Lung (tissue), 11 donors: ENCODE measurements at regions not wholly inside any gene's neighbourhood (a gene's known extent, or its start where the extent isn't known, plus 50 kb on each side); places are given as distances from the start of the nearest gene placed in this dataset.
A peak's percentile ranks its signal among the peaks of the same experiment; 100 is the strongest.

Experiments used
- ATAC-seq: fragments of 200-7000 bp; cut with Tn5 transposase; one replicate; pipeline ENCODE4 v1.9.1; 2020; ENCODE audit warnings: moderate number of reproducible peaks; ENCODE audit not compliant: insufficient read depth, low FRiP score
- DNase-seq, 3 donors: peaks; one replicate each; pipeline ENCODE4 v3.0.0-alpha.2; 2013 to 2017
- H3K27ac ChIP-seq, 2 donors: one replicate each; pipeline ENCODE4 v1.5.1; 2013; ENCODE audit warnings: mild to moderate bottlenecking in 2 of 2, moderate library complexity in 2 of 2, control low read depth in 1 of 2, inconsistent platforms in 1 of 2, low read depth in 1 of 2, low read length in 1 of 2
- H3K27me3 ChIP-seq, 3 donors: one replicate each; pipeline ENCODE4 v1.5.1; 2013; ENCODE audit warnings: low read length in 2 of 3; ENCODE audit not compliant: control insufficient read depth in 3 of 3, insufficient read depth in 3 of 3
- H3K36me3 ChIP-seq, 4 donors: one replicate each; pipeline ENCODE4 v1.5.1; 2013; ENCODE audit warnings: low read length in 4 of 4, mild to moderate bottlenecking in 1 of 4, moderate library complexity in 1 of 4; ENCODE audit not compliant: control insufficient read depth in 4 of 4, insufficient read depth in 4 of 4
- H3K4me1 ChIP-seq, 5 donors: one replicate each; pipeline ENCODE4 v1.5.1; 2013; ENCODE audit warnings: low read length in 5 of 5, mild to moderate bottlenecking in 2 of 5, moderate library complexity in 1 of 5; ENCODE audit not compliant: control insufficient read depth in 5 of 5, insufficient read depth in 5 of 5
- H3K4me3 ChIP-seq: one replicate; pipeline ENCODE4 v1.5.1; 2013; ENCODE audit warnings: mild to moderate bottlenecking, control low read depth, moderate library complexity
- H3K9ac ChIP-seq, 2 donors: one replicate each; pipeline ENCODE4 v1.5.1; 2013; ENCODE audit warnings: low read length in 2 of 2, control low read depth in 1 of 2; ENCODE audit not compliant: insufficient read depth in 1 of 2
- H3K9me3 ChIP-seq, 4 donors: one replicate each; pipeline ENCODE4 v1.5.1; 2013; ENCODE audit warnings: low read length in 3 of 4, mild to moderate bottlenecking in 1 of 4, moderate library complexity in 1 of 4; ENCODE audit not compliant: control insufficient read depth in 4 of 4, insufficient read depth in 3 of 4
- WGBS, 2 donors: extraction: QIAGEN DNeasy Blood & Tissue Kit; methylation state at CpG; one replicate each; pipeline ENCODE4 v1.1.7; 2013; 5-methylcytosine and 5-hydroxymethylcytosine counted together
- TF ChIP-seq, protein P1 (sequence below): IDR thresholded peaks from 2 replicates; pipeline ENCODE4 v1.5.1; 2012; ENCODE audit warnings: mild to moderate bottlenecking; ENCODE audit errors: control extremely low read depth, extremely low read depth
- donor health status: control.
- donor health status: control.
- donor health status: Bipolar disorder and iron deficiency.
- donor health status: healthy.
- donor health status: DM: yes; HTN: yes; CAD: no.

DNA sequence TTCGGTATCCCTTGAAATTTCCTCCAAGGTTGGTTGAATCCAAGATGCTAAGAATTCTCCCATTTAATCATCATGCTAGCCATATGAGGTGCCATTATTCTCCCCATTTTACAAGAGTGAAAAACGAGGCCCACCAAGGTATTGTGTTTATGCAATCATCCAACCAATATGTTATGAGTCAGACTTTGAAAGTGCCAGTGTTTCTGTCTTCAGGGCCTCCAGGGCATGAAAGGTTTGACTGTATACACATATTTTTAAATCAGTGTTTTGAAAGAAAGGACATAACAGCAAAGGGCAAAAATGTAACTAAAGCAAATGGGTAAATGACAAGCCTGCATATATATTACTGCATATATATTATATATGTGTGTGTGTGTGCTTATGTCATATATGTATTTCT, 541.2 kb upstream of the SMIM31 start:
- H3K27me3 ChIP-seq, result no peaks in the 10 kb centered on the region
- ATAC-seq (no peak), DNase-seq (no peak)
- no peaks in the 10 kb centered on the region for H3K9me3 ChIP-seq
- H3K4me3 ChIP-seq, result no peak overlapping the region
- no peak overlapping the region for H3K9ac ChIP-seq
- H3K4me1 ChIP-seq, result no peaks in the 10 kb centered on the region
- 60 to 74% methylated on average over 2 of the region's 2 CpGs for WGBS, 2 donors
- TF ChIP-seq, protein P1, sequence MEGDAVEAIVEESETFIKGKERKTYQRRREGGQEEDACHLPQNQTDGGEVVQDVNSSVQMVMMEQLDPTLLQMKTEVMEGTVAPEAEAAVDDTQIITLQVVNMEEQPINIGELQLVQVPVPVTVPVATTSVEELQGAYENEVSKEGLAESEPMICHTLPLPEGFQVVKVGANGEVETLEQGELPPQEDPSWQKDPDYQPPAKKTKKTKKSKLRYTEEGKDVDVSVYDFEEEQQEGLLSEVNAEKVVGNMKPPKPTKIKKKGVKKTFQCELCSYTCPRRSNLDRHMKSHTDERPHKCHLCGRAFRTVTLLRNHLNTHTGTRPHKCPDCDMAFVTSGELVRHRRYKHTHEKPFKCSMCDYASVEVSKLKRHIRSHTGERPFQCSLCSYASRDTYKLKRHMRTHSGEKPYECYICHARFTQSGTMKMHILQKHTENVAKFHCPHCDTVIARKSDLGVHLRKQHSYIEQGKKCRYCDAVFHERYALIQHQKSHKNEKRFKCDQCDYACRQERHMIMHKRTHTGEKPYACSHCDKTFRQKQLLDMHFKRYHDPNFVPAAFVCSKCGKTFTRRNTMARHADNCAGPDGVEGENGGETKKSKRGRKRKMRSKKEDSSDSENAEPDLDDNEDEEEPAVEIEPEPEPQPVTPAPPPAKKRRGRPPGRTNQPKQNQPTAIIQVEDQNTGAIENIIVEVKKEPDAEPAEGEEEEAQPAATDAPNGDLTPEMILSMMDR, result no peak
- no peak overlapping the region for H3K27ac ChIP-seq
- no peaks in the 10 kb centered on the region for H3K36me3 ChIP-seq

DNA sequence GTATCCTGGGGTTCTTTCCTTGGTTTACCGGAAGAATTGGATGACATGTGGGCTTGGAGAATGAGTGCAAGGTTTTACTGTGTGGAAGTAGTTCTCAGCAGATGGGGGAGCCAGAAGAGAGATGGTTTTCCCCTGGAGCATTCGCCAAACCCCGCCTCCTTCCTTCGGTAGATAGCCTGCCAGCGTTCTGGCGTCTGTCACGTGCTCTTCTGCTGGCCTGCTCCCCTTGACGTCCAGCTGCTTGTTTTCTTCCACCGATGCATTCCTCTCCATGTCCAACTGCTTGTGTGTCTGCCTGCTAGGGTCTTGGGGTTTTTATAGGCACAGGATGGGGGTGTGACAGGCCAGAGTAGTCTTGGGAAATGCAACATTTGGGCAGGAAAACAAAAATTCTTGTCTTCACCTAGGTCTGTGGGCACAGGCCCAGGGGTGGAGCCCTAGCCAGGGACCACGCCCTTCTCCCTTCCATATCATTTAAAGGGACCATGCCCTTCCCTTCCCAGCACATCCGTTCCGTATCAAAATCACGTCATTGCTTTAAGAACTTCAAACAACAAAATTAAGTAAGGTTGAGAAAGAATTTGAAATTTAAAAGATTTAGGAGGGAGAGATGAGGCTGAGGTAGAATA, 538.7 kb upstream of the SMIM31 start:
- TF ChIP-seq, protein P1, result no peak
- ATAC-seq (no peak), DNase-seq (peak in 1 of 3 donors; percentile 2)
- Histone ChIP-seq H3K9me3 (no peaks in the 10 kb centered on the region), H3K27me3 (no peaks in the 10 kb centered on the region), H3K9ac (no peak overlapping the region), H3K4me3 (no peak overlapping the region), H3K27ac (no peak overlapping the region), H3K4me1 (no peaks in the 10 kb centered on the region), H3K36me3 (no peaks in the 10 kb centered on the region)
- WGBS, 2 donors, result 80 to 84% methylated on average over 13 of the region's 13 CpGs

DNA sequence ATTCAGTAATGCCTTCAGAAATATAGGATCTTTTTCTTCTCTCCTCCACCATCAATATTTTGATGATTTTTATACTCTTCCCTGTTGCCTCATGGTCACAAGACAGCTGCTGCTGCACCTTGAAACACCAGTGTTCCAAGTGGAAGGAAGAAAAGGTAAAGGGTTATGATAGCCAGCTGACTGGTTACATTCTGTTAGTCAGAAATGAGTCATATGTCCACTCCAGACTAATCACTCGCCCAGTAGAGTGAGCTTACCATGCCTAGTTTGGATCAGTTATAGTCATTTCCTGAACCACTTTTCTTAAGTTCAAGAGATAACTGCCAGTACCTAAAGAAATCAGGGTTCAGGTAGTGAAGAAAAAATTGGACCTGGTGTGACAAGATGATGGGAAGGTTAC, 532.3 kb upstream of the SMIM31 start:
- TF ChIP-seq, protein P1, result no peak
- H3K27ac ChIP-seq, result no peak overlapping the region
- DNase-seq (no peak), ATAC-seq (no peak)
- H3K27me3 ChIP-seq, result no peaks in the 10 kb centered on the region
- H3K4me3 ChIP-seq, result no peak overlapping the region
- 81 to 93% methylated on average over 1 of the region's 1 CpG for WGBS, 2 donors
- no peak overlapping the region for H3K9ac ChIP-seq
- no peaks in the 10 kb centered on the region for H3K4me1 ChIP-seq
- H3K9me3 ChIP-seq, result no peaks in the 10 kb centered on the region
- no peaks in the 10 kb centered on the region for H3K36me3 ChIP-seq

DNA sequence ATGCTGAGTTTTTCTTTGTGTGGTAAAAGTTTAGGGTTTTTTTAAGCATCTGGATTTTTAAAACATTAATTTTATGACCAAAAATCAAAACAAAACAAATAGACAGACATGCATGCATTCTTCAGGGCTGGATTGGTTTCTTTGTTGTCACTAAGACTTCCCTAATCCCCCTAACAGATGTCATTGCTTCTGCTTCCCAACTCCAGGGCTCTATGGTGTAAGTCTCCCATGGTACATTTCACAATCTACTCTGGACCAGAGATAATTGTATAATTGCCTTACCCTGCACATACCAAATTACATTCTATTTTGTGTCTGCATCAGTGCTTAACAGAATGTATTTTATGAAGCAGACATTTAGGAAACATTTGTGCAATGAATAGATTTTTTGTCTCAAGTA, 529.1 kb upstream of the SMIM31 start:
- Histone ChIP-seq H3K27me3 (no peaks in the 10 kb centered on the region), H3K27ac (no peak overlapping the region), H3K4me1 (no peaks in the 10 kb centered on the region), H3K9me3 (no peaks in the 10 kb centered on the region), H3K4me3 (no peak overlapping the region), H3K9ac (no peak overlapping the region), H3K36me3 (no peaks in the 10 kb centered on the region)
- ATAC-seq, result no peak
- DNase-seq, result peak in 1 of 3 donors; percentile 21
- TF ChIP-seq, protein P1, result no peak
